Karpas-422 (cell line): ENCODE measurements at regions not wholly inside any gene's neighbourhood (a gene's known extent, or its start where the extent isn't known, plus 50 kb on each side); places are given as distances from the start of the nearest gene placed in this dataset.
"Not testable (repeated sequence)": the region's sequence is repeated elsewhere in the genome, so short reads cannot be mapped to it uniquely, and the experiment has no call there.

Source experiments
- DNase-seq: peaks from one replicate; pipeline ENCODE4 v3.0.0-alpha.2; 2015
- H2AFZ ChIP-seq: fragments of 200-600 bp; sonication (generic); 2 replicates; pipeline ENCODE4 v1.6.1; 2014; ENCODE audit warnings: antibody characterized with exemption, low read length, mixed read lengths
- H3K27ac ChIP-seq: fragments of 200-600 bp; sonication (generic); 2 replicates; pipeline ENCODE4 v1.5.1; 2014; ENCODE audit warnings: mild to moderate bottlenecking, low read length, moderate library complexity
- H3K27me3 ChIP-seq: fragments of 200-600 bp; sonication (generic); 2 replicates; pipeline ENCODE4 v1.6.1; 2014; ENCODE audit warnings: low read length, mixed read lengths
- H3K36me3 ChIP-seq: fragments of 200-600 bp; sonication (generic); 2 replicates; pipeline ENCODE4 v1.6.1; 2014; ENCODE audit warnings: low read length, mixed read lengths; ENCODE audit not compliant: insufficient read depth
- H3K4me1 ChIP-seq: fragments of 200-600 bp; sonication (generic); 2 replicates; pipeline ENCODE4 v1.6.1; 2014; ENCODE audit warnings: mild to moderate bottlenecking, low read length, mixed read lengths
- H3K4me2 ChIP-seq: fragments of 200-600 bp; sonication (generic); 2 replicates; pipeline ENCODE4 v1.6.1; 2014; ENCODE audit warnings: low read length, low read depth, mild to moderate bottlenecking; ENCODE audit not compliant: poor library complexity, severe bottlenecking
- H3K4me3 ChIP-seq: fragments of 200-600 bp; sonication (generic); 2 replicates; pipeline ENCODE4 v1.5.1; 2014; ENCODE audit warnings: mild to moderate bottlenecking, antibody characterized with exemption, low read length, mixed read lengths
- H3K79me2 ChIP-seq: fragments of 200-600 bp; sonication (generic); 2 replicates; pipeline ENCODE4 v1.6.1; 2014; ENCODE audit warnings: mild to moderate bottlenecking, low read length, mixed read lengths
- H3K9ac ChIP-seq: fragments of 200-600 bp; sonication (generic); 2 replicates; pipeline ENCODE4 v1.6.0; 2014; ENCODE audit warnings: low read length
- H3K9me2 ChIP-seq: fragments of 200-600 bp; sonication (generic), shearing (Covaris generic); replicated peaks from 2 replicates; pipeline ENCODE4 v1.6.0; 2014; ENCODE audit warnings: mild to moderate bottlenecking, low read length, moderate library complexity; ENCODE audit not compliant: insufficient read depth
- H3K9me3 ChIP-seq: fragments of 300-700, 200-600 bp; sonication (generic); 2 replicates; pipeline ENCODE4 v1.6.1; 2014; ENCODE audit warnings: low read length, mixed read lengths
- H4K20me1 ChIP-seq: fragments of 200-600 bp; sonication (generic); 2 replicates; pipeline ENCODE4 v1.6.1; 2014; ENCODE audit warnings: mild to moderate bottlenecking, antibody characterized with exemption, low read length, low read depth; ENCODE audit not compliant: insufficient read depth

GRCh38 chr4:64798828-64799227, 389.6 kb upstream of the TECRL start:
- not testable (repeated sequence) for H3K27ac ChIP-seq, H3K79me2 ChIP-seq, H3K9ac ChIP-seq, H3K36me3 ChIP-seq, H4K20me1 ChIP-seq, H3K27me3 ChIP-seq, H3K4me2 ChIP-seq, DNase-seq, H3K4me3 ChIP-seq, H3K9me2 ChIP-seq, H3K4me1 ChIP-seq, H2AFZ ChIP-seq
- H3K9me3 ChIP-seq, result peaks cover 11% of the 10 kb centered on the region; the same call in 1 of the 2 replicates

GRCh38 chr4:64796581-64796980, 387.3 kb upstream of the TECRL start:
- Histone ChIP-seq H4K20me1 (no peaks in the 10 kb centered on the region), H3K9me2 (no peaks in the 10 kb centered on the region), H3K4me3 (no peak overlapping the region), H2AFZ (no peak overlapping the region), H3K27ac (no peak overlapping the region), H3K36me3 (no peaks in the 10 kb centered on the region), H3K27me3 (no peaks in the 10 kb centered on the region), H3K9ac (no peak overlapping the region), H3K9me3 (peaks cover 21% of the 10 kb centered on the region; the same call in 1 of the 2 replicates), H3K79me2 (no peaks in the 10 kb centered on the region), H3K4me1 (no peaks in the 10 kb centered on the region), H3K4me2 (no peak overlapping the region)
- DNase-seq, result no peak

- H3K9me3 ChIP-seq, result no peaks in the 10 kb centered on the region
- no peaks in the 10 kb centered on the region for H3K36me3 ChIP-seq
- no peaks in the 10 kb centered on the region for H3K4me1 ChIP-seq
- no peak overlapping the region for H3K4me3 ChIP-seq
- no peak overlapping the region for H3K27ac ChIP-seq
- H2AFZ ChIP-seq, result no peak overlapping the region
- no peaks in the 10 kb centered on the region for H3K27me3 ChIP-seq
- DNase-seq, result no peak
- H3K4me2 ChIP-seq, result no peak overlapping the region
- H4K20me1 ChIP-seq, result no peaks in the 10 kb centered on the region
- no peak overlapping the region for H3K9ac ChIP-seq
- H3K9me2 ChIP-seq, result no peaks in the 10 kb centered on the region
- H3K79me2 ChIP-seq, result no peaks in the 10 kb centered on the region
Measured at GRCh38 chr4:64784125-64784524, 374.9 kb upstream of the TECRL start.

GRCh38 chr4:64781737-64782326, 372.6 kb upstream of the TECRL start:
- Histone ChIP-seq H3K9ac (no peak overlapping the region), H3K27me3 (no peaks in the 10 kb centered on the region), H3K9me3 (no peaks in the 10 kb centered on the region), H3K27ac (no peak overlapping the region), H3K79me2 (no peaks in the 10 kb centered on the region), H3K9me2 (no peaks in the 10 kb centered on the region), H3K36me3 (no peaks in the 10 kb centered on the region), H4K20me1 (no peaks in the 10 kb centered on the region), H3K4me1 (no peaks in the 10 kb centered on the region), H3K4me2 (no peak overlapping the region), H3K4me3 (no peak overlapping the region), H2AFZ (no peak overlapping the region)
- DNase-seq, result peak; percentile 65

- H3K9me3 ChIP-seq, result no peaks in the 10 kb centered on the region
- DNase-seq, result no peak
Measured at GRCh38 chr4:64780664-64781063, 371.4 kb upstream of the TECRL start.

GRCh38 chr4:64777286-64777685, 368.0 kb upstream of the TECRL start:
- Histone ChIP-seq H4K20me1 (no peaks in the 10 kb centered on the region), H3K9me3 (peaks cover 5% of the 10 kb centered on the region; the same call in 1 of the 2 replicates), H2AFZ (no peak overlapping the region), H3K9me2 (no peaks in the 10 kb centered on the region; the same call in 1 of the 2 replicates), H3K36me3 (no peaks in the 10 kb centered on the region), H3K4me2 (no peak overlapping the region), H3K27ac (no peak overlapping the region), H3K9ac (no peak overlapping the region), H3K4me1 (no peaks in the 10 kb centered on the region), H3K4me3 (no peak overlapping the region), H3K27me3 (no peaks in the 10 kb centered on the region), H3K79me2 (no peaks in the 10 kb centered on the region)
- no peak for DNase-seq

More at GRCh38 chr4:64780664-64781063, 371.4 kb upstream of the TECRL start:
- Histone ChIP-seq H4K20me1 (no peaks in the 10 kb centered on the region), H3K79me2 (no peaks in the 10 kb centered on the region), H2AFZ (no peak overlapping the region), H3K4me1 (no peaks in the 10 kb centered on the region), H3K27ac (no peak overlapping the region), H3K4me3 (no peak overlapping the region), H3K36me3 (no peaks in the 10 kb centered on the region), H3K27me3 (no peaks in the 10 kb centered on the region), H3K9me2 (no peaks in the 10 kb centered on the region), H3K9ac (no peak overlapping the region), H3K4me2 (no peak overlapping the region)

GRCh38 chr4:64776820-64777219, 367.6 kb upstream of the TECRL start:
- no peak for DNase-seq
- peaks cover 5% of the 10 kb centered on the region; the same call in 1 of the 2 replicates for H3K9me3 ChIP-seq
- H3K4me1 ChIP-seq, result no peaks in the 10 kb centered on the region
- no peaks in the 10 kb centered on the region for H4K20me1 ChIP-seq
- H3K36me3 ChIP-seq, result no peaks in the 10 kb centered on the region
- no peaks in the 10 kb centered on the region for H3K79me2 ChIP-seq
- no peak overlapping the region for H2AFZ ChIP-seq
- H3K4me2 ChIP-seq, result no peak overlapping the region
- no peaks in the 10 kb centered on the region for H3K27me3 ChIP-seq
- no peak overlapping the region for H3K27ac ChIP-seq
- no peaks in the 10 kb centered on the region; the same call in 1 of the 2 replicates for H3K9me2 ChIP-seq
- no peak overlapping the region for H3K9ac ChIP-seq
- no peak overlapping the region for H3K4me3 ChIP-seq

GRCh38 chr4:64774626-64775025, 365.4 kb upstream of the TECRL start:
- H3K79me2 ChIP-seq, result no peaks in the 10 kb centered on the region
- no peaks in the 10 kb centered on the region for H3K4me1 ChIP-seq
- H4K20me1 ChIP-seq, result no peaks in the 10 kb centered on the region
- H3K27ac ChIP-seq, result no peak overlapping the region
- DNase-seq, result no peak
- H3K36me3 ChIP-seq, result no peaks in the 10 kb centered on the region
- H2AFZ ChIP-seq, result no peak overlapping the region
- H3K4me2 ChIP-seq, result no peak overlapping the region
- no peaks in the 10 kb centered on the region; the same call in 1 of the 2 replicates for H3K9me2 ChIP-seq
- H3K4me3 ChIP-seq, result no peak overlapping the region
- no peaks in the 10 kb centered on the region for H3K27me3 ChIP-seq
- peaks cover 8% of the 10 kb centered on the region; the same call in 1 of the 2 replicates for H3K9me3 ChIP-seq
- no peak overlapping the region for H3K9ac ChIP-seq
